ENCODE measurements at regions not wholly inside any gene's neighbourhood (a gene's known extent, or its start where the extent isn't known, plus 50 kb on each side); places are given as distances from the start of the nearest gene placed in this dataset.

DNA sequence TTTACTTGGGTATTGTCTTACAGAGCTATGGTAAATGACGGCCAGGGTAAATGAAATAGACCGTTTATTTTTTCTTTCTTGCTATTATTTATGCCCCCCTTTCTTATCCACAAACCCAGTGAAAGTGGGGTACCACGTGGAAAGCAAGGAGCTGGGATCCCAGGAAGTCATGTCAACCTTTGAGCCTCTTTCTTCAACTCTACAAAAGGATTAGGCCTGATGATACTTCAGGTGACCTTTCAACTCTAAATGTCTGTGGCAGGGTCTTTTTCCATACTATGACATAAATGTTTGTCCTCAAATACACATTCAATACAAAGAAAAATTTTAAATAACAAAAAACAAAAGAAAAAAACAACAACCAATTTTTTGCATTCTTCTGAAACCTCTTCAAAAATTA, 291.4 kb downstream of the ADGB start:
- no peak for DNase-seq (ENCODE audit: unreplicated experiment)
- Mint-ChIP-seq H3K27me3 (ENCODE audit: insufficient read depth, unreplicated experiment) (no peaks in the 10 kb centered on the region), H3K4me1 (ENCODE audit: insufficient read depth, unreplicated experiment) (peaks cover 12% of the 10 kb centered on the region), H3K4me3 (ENCODE audit: unreplicated experiment) (no peak overlapping the region), H3K36me3 (ENCODE audit: insufficient read depth, unreplicated experiment) (no peaks in the 10 kb centered on the region), H3K27ac (ENCODE audit: low read depth, unreplicated experiment) (no peak overlapping the region), H3K9me3 (ENCODE audit: unreplicated experiment) (peaks cover 8% of the 10 kb centered on the region)
- TF ChIP-seq, protein P1, sequence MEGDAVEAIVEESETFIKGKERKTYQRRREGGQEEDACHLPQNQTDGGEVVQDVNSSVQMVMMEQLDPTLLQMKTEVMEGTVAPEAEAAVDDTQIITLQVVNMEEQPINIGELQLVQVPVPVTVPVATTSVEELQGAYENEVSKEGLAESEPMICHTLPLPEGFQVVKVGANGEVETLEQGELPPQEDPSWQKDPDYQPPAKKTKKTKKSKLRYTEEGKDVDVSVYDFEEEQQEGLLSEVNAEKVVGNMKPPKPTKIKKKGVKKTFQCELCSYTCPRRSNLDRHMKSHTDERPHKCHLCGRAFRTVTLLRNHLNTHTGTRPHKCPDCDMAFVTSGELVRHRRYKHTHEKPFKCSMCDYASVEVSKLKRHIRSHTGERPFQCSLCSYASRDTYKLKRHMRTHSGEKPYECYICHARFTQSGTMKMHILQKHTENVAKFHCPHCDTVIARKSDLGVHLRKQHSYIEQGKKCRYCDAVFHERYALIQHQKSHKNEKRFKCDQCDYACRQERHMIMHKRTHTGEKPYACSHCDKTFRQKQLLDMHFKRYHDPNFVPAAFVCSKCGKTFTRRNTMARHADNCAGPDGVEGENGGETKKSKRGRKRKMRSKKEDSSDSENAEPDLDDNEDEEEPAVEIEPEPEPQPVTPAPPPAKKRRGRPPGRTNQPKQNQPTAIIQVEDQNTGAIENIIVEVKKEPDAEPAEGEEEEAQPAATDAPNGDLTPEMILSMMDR (IDR thresholded peaks at IDR 0.05; ENCODE audit: unreplicated experiment), result no peak
- ChIA-PET CTCF (interaction anchor here (0.5 to 0.9 kb wide), 2 partner anchors 10 to 227 kb away, joined by 3 to 4 read pairs; no protein-coding TSS in a partner anchor), POLR2A (no interaction called here)
- no TSS peak for BruUV-seq (replicated peaks)
- intact Hi-C loops (cut with micrococcal nuclease), result no loop called here

DNA sequence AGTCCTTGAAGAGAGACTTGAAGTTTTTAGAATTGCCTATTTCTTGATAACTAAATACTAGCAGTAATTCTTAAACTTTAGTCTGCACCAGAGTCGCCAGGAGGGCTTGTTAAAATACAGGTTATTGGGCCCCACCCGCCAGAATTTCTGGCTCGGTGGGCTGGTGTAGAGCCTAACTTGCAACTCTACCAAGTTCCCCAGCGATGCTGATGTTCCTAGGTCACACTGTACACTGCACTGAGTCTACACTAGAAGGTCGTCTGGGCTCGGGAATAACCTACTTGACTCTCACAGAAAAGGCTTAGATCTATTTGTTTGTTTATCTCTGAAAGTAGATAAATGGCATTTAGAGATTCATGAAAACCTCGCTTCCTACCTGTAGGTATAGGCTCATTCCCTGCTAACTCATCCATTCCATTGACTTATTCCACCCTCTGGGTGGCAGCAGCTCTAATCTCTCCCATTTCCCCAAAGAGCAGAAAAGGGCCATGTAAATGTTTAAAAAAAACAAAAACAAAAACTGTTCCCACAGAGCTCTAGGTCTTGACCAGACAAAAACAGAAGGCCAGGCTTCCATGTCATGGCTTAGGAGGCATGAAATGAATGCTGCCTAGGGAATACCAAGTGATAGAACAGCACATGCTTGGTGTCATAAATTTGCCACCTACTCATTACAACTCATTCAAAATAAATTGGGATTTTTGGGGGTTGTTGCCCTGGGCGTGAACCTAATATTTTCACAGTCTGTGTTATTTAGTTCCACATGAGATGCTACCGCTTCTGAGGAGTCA, 292.1 kb downstream of the ADGB start:
- peaks cover 8% of the 10 kb centered on the region for H3K9me3 Mint-ChIP-seq (ENCODE audit: unreplicated experiment)
- no TSS peak for BruUV-seq (replicated peaks)
- no peak overlapping the region for H3K4me3 Mint-ChIP-seq (ENCODE audit: unreplicated experiment)
- ChIA-PET POLR2A (interaction anchor here (0.7 kb wide), 1 partner anchor 78 kb away, joined by 3 read pairs; no protein-coding TSS in a partner anchor), CTCF (interaction anchor here (0.9 to 3.6 kb wide), 2 partner anchors 10 to 11 kb away, joined by 3 to 20 read pairs; no protein-coding TSS in a partner anchor)
- no peak overlapping the region for H3K27ac Mint-ChIP-seq (ENCODE audit: low read depth, unreplicated experiment)
- no peaks in the 10 kb centered on the region for H3K36me3 Mint-ChIP-seq (ENCODE audit: insufficient read depth, unreplicated experiment)
- intact Hi-C loops (cut with micrococcal nuclease), result no loop called here
- TF ChIP-seq, protein P1 (IDR thresholded peaks at IDR 0.05; ENCODE audit: unreplicated experiment), result no peak
- peaks cover 12% of the 10 kb centered on the region for H3K4me1 Mint-ChIP-seq (ENCODE audit: insufficient read depth, unreplicated experiment)
- H3K27me3 Mint-ChIP-seq (ENCODE audit: insufficient read depth, unreplicated experiment), result no peaks in the 10 kb centered on the region
- no peak for DNase-seq (ENCODE audit: unreplicated experiment)

DNA sequence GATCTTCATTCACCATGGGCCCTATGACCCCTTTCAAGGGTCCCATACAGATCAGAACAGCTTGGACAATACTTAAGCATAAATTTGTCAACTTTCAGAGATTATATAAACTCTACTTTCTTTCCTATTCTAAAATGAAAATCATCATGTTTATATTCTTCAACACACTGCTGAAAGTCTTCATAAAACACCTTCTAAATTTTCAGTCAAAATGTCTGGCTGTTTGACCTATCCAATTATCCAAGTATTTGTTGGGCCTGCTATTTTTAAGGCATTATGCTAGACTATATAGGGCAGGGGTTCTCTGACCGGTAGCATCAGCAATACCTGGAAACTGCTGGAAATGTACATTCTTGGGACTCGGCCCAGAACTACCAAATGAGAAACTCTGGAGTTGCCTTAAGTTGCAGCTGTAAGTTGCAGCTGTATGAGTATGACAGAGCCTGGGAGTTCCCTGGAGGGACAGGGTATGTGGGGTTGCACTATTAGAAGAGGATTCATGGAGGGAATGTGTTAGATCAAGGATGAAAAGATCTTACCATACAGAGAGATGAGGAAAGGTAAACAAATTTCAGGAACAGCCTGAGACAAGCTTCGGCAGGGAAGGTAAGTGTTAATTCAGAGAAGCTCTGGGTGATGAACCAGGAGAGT, 293.0 kb downstream of the ADGB start:
- H3K27me3 Mint-ChIP-seq (ENCODE audit: insufficient read depth, unreplicated experiment), result no peaks in the 10 kb centered on the region
- BruUV-seq (replicated peaks), result no TSS peak
- no peak for DNase-seq (ENCODE audit: unreplicated experiment)
- ChIA-PET CTCF (interaction anchor here (3.6 kb wide), 1 partner anchor 11 kb away, joined by 20 read pairs; no protein-coding TSS in a partner anchor), POLR2A (no interaction called here)
- peaks cover 8% of the 10 kb centered on the region for H3K9me3 Mint-ChIP-seq (ENCODE audit: unreplicated experiment)
- TF ChIP-seq, protein P1 (IDR thresholded peaks at IDR 0.05; ENCODE audit: unreplicated experiment), result no peak
- no peak overlapping the region for H3K4me3 Mint-ChIP-seq (ENCODE audit: unreplicated experiment)
- H3K36me3 Mint-ChIP-seq (ENCODE audit: insufficient read depth, unreplicated experiment), result no peaks in the 10 kb centered on the region
- intact Hi-C loops (cut with micrococcal nuclease), result no loop called here
- H3K4me1 Mint-ChIP-seq (ENCODE audit: insufficient read depth, unreplicated experiment), result peaks cover 12% of the 10 kb centered on the region
- H3K27ac Mint-ChIP-seq (ENCODE audit: low read depth, unreplicated experiment), result no peak overlapping the region

DNA sequence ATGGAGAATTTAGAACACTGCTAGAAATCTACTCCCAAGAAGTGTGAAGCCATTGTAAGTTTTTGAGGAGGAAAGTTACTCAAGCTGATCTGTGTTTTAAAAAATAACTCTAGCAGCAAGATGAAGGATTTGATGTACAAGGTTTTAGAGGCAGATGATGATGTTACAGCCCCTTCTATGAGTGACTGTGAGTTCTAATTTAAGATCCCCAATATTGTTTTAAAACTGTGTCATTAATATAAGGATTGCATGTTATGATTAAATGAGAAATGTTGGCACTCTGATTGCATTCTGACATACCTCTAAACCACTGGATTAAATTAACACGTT, 293.5 kb downstream of the ADGB start:
- intact Hi-C loops (cut with micrococcal nuclease), result no loop called here
- ChIA-PET CTCF (interaction anchor here (3.6 kb wide), 1 partner anchor 10 kb away, joined by 20 read pairs; no protein-coding TSS in a partner anchor), POLR2A (interaction anchor here (0.8 kb wide), 1 partner anchor 1285 kb away, joined by 3 read pairs; no protein-coding TSS in a partner anchor)
- H3K4me3 Mint-ChIP-seq (ENCODE audit: unreplicated experiment), result no peak overlapping the region
- DNase-seq (ENCODE audit: unreplicated experiment), result no peak
- no TSS peak for BruUV-seq (replicated peaks)
- H3K36me3 Mint-ChIP-seq (ENCODE audit: insufficient read depth, unreplicated experiment), result no peaks in the 10 kb centered on the region
- peaks cover 12% of the 10 kb centered on the region for H3K4me1 Mint-ChIP-seq (ENCODE audit: insufficient read depth, unreplicated experiment)
- TF ChIP-seq, protein P1 (IDR thresholded peaks at IDR 0.05; ENCODE audit: unreplicated experiment), result no peak
- no peak overlapping the region for H3K27ac Mint-ChIP-seq (ENCODE audit: low read depth, unreplicated experiment)
- H3K27me3 Mint-ChIP-seq (ENCODE audit: insufficient read depth, unreplicated experiment), result no peaks in the 10 kb centered on the region
- peaks cover 8% of the 10 kb centered on the region for H3K9me3 Mint-ChIP-seq (ENCODE audit: unreplicated experiment)

Measured in MCF 10A (cell line).